ENCODE measurements at regions not wholly inside any gene's neighbourhood (a gene's known extent, or its start where the extent isn't known, plus 50 kb on each side); places are given as distances from the start of the nearest gene placed in this dataset.
"Not testable (repeated sequence)": the region's sequence is repeated elsewhere in the genome, so short reads cannot be mapped to it uniquely, and the experiment has no call there.

DNA sequence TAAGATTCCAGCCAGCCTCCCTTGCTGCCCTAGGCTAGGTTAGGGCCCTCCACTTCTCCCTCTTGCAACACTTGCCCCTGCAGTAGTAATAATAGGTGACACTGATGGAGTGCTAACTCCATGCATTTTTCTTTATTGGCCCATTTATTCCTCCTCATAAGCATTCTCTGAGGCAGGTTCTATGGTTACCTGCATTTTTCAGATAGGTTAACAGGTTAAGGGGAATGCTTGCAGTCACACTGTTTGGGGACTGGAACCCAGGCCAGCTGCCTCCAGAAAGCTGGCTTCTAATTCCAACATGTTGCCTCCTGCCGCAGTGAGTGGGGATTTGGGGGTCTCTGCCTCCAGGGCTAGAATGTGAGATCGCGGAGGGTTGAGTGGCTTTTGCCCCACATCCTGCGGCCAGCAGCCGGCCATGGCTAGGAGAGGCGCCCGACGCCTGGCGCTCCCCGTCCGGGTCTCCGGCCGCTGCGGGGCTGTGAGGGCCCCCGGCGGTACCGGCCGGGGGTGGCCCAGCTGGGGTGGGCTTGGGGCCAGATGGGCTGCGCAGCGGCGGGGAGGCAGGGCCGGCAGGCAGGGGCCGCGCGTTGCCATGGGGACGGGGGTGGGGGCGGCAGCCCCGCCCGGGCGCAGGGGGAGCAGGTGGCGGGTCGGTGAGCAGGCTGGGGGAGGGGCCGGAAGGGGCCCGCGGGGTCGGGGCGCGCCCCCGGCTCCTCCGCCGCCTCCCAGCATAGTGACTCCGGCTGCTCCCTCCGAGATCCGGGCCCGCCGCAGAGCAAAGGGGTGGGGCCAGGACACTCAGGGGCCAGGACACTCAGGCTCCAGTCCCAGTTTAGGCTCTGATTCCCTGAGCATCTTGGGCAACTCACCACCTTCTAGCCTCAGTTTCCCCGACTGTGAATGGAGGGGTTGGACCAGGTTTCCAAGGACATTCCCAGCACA is 68.4 kb upstream of the SSBP3 start:
- DNase-seq = no peak

DNA sequence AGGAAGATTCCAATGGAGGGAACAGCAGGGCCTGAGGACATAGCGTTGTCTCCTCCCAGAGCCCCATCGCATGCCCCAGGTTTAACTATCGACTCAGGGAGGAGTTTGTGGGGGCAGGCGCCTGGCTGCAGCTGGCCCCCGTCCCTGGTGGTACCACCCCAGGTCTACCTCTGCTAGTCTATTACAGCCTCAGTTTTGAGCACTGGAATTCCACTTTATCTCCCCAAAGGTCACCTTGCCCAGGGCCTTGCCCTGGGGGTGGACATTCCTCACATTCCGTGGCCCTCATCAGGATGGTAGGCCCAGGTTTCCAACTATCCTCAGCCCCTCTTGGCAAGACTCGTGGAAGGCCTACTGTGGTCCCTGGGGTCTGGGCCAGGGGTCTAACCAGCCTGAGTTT is 65.4 kb upstream of the SSBP3 start:
- DNase-seq = no peak

DNA sequence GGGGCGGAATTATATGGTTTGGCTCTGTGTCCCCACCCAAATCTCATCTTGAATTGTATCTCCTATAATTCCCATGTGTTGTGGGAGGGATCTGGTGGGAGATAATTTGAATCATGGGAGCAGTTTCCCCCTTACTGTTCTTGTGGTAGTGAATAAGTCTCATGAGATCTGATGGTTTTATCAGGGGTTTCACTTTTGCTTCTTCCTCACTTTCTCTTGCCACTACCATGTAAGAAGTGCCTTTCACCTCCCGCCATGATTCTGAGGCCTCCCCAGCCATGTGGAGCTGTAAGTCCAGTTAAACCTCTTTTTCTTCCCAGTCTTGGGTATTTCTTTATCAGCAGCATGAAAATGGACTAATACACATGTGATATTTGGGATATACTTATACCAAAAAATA is 63.2 kb upstream of the SSBP3 start:
- DNase-seq = not testable (repeated sequence)

DNA sequence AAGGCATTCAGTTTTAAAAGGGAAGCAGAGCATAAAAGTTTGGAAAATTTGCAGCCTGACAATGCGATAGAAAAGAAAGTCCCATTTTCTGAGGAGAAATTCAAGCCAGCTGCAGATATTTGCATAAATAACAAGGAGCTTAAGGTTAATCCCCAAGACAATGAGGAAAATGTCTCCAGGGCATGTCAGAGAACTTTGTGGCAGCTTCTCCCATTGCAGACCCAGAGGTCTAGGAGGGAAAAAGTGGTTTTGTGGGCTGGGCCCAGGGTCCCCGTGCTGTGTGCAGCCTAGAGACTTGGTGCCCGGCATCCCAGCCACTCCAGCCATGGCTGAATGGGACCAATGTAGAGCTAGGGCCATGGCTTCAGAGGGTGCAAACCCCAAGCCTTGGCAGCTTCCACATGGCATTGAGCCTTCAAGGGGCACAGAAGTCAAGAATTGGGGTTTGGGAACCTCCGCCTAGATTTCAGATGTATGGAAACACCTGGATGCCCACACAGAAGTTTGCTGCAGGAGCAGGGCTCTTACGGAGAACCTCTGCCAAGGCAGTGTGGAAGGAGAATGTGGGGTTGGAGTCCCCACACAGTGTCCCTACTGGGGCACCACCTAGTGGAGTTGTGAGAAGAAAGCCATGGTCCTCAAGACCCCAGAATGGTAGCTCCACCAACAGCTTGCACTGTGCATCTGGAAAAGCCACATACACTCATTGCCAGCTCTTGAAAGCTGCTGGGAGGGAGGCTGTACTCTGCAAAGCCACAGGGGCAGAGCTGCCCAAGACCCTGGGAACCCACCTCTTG is 62.3 kb upstream of the SSBP3 start:
- DNase-seq = not testable (repeated sequence)

DNA sequence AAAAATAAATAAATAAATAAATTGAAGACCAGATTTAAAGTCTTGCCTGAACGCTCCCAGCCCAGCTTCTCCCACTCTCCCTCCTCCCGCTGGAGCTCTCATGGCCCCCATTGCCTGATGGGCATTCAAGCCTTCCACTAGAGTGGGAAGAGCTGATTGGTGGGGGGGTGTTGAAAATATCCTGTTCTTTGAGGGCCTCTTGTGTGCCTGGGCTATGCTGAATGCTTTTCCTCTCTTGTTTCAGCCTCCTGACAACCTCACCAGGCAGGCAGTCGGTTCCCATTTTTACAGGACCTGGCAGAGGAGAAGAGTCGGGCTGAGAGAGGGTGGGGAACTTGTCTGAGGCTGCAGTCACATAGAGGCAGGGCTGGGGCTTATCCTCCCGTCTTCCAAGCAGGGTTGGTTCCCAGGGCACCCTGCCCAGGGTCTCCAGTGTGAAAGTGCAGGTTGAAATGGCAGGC is 59.2 kb upstream of the SSBP3 start:
- DNase-seq = peak; percentile 86

DNA sequence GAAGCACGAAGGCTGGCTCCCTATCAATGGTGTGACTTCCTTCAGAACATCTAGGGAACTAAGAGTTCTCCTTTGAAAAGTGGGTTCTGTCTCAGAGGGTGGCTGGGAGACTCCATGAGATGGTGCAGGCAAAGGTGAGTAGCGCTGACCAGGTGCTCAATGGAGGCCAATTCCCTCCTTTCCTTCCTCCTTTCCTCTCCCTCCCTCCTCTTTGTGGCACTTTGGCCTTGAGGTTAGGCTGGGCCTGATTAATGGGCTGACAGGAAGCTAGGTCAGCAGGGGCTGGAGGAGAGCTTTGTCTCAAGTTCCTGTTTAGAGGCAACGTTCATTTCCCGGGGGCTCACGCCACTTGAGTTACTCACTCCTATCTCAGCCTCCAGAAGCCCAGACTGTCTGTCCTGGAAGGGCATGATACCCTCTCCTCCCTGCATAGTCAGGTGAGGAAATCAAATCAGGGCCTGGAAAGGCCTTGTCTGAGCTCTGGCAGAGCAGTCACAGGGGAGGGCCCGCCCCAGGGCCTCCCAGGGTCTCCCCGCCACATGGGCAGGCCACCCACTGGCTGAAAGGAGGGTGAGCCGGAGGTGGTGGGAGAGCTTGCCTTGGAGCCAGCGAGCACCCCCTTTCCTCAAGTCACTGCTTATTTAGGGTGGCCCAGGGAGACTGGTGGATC is 58.4 kb upstream of the SSBP3 start:
- no peak for DNase-seq

DNA sequence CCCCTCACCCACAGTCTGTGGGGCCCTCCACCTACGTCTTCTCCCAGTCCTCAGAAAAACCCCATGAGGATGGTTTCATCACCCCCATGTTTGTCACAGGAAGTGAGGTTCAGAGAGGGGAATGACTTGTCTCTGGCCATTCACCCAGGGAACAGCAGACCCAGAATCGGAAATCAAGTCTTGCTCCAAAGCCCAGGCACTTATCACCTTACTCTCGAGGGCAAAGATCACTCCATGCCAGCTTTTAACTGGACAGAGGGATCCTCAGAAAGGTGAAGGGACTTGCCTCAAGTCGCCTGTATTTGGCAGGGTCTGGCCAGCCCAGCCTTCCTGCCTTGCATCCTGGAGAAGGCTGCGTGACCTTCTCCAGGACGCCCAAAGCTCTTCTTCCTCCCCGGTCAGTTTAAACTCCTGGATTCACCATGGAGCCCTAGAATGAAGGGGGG is 57.9 kb upstream of the SSBP3 start:
- DNase-seq = no peak

DNA sequence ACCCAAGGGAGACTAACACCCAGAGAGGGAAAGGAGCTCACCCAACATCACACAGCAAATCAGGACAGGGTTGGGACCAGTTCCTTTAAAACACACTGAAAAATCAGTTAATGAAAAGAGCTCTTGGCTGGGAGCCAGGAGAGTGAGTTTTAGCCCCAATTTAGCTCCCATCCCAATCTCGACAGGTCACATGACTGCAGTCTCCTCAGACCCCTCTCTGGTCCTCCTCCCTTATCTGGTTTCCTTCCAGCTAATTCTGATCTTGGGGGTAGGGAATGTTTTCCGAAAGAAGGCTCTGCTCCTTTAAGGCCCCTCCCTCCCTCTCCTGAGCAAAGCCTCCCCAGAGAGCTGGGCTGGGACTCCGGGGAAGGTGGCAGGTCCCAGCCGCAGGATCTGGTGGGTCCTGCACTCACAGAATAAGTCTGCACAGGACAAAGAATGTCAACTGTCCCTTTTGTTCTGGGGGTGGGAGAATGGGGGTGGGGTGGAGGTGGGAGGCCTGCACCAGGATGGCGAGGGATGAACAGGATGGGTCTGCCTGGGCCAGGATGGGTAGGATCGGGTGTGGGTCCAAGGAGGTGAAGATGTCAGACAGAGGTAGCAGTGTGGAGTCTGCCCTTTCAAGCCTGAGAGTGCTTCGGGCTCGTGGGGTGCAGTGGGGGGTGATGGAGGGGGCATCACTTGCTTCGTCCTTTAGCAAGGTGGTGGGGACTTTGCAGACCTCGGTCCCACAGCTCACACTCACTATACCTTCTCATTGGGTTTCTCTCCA is 57.3 kb upstream of the SSBP3 start:
- DNase-seq = no peak

DNA sequence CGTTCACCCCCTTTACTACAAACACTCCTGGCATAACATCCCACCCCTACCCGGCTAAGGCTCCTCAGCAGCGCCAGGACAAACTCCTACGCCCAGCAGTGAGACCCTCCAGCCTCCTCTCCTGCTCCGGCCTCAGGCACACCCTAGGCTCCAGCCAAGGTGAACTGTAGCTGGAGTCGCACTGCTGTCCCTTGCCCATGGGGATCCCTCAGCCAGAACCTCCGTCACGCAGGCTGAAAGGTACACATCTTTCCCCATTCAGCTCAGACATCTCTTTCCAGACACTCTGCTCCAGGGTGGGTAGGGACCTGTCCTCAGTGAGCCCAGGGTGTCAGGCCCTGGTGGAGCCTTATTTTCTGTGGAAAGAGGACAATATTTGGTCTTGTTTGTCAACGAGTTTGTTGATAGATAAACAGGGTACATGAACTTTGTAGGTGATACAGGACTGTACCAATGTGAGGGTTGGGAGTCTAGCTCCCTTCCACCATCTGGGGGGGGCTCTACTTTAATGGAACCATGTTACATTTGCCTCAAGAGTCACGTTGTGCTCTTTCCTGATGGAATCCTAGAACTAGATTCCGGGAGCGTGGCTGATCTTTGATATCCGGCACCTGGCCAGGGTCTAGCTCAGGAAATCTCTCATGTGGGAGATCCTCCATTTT is 56.5 kb upstream of the SSBP3 start:
- no peak for DNase-seq

DNA sequence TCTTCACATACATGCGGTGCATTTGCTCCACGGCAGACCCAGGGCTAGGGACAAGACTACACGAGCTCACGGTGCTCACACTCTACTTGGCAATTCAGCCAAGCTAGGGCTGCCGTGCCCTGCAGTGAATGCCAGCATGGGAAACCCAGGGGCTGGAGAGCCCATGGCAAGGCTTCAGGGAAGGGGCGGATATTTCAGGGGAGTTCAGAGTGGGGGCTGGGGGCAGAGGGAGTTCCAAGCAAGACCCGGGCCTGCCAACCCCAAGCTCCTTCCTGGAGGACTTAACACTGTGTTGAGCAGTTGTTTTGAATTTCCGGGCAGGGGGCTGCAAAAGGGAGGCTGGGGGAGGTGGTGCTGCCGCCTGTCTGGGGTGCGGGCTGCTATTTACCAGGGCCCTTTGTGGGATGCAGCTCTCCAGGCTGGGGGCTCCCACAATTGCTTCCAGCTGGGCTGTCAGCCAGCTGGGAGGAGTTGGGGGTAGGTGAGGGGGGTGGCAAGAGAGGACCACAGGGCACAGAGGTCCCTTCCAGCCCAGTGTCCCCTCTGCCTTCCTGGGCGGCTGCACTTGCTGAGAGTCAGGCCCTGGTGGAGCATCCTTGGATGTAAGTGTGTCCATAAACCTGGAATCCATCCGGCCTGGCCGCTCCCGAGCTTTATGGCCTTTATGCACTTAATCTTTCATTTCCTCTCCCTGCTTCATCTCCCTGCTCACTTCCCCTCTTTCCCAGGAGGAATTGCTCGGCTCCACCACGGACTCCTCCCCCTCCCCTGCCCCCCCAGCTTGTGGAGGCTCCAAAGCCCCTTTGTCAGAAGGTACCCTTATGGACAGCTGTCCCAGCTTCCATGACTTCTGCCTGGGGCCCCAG is 55.8 kb upstream of the SSBP3 start:
- no peak for DNase-seq

DNA sequence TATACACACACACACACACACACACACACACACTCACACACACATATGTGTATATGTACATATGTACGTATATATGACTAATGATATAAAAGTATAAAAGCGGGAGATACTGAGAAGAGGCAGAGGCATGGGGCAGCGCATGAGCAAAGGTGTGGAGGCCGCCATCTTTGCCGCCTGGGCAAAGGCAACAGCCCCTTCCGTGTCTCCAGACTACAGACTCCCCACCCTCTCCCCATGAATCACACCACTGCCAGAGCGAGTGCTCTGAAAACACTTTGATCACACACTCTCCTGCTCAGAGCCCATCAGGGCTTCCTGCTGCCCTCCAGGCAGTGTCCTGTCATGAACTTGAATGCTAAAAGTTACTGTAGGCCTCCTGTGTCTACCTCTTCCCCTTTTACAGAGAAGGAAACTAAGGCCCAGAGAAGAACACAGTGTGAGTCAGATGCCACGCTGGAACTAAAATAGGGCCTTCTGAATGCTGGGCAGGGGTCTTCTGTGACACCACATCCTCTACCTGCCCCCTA is 54.7 kb upstream of the SSBP3 start:
- no peak for DNase-seq

DNA sequence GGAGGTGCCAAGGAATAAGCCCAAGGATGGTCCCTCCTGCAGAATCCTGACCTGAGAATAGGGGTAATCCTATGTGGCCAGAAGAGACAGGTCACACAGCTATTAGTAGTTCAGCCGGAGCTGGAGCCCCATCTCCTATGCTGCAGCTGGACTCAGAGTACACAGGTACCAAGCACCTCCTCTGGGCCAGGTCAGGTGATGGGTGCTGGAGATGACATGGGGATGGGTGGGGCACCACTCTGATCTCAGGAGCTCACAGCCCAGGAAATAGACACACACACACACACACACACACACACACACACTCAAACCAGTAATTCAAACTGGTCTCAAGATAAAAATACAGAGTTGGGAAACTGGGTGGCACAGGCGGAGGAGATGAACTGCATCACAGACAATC is 54.2 kb upstream of the SSBP3 start:
- DNase-seq = no peak

DNA sequence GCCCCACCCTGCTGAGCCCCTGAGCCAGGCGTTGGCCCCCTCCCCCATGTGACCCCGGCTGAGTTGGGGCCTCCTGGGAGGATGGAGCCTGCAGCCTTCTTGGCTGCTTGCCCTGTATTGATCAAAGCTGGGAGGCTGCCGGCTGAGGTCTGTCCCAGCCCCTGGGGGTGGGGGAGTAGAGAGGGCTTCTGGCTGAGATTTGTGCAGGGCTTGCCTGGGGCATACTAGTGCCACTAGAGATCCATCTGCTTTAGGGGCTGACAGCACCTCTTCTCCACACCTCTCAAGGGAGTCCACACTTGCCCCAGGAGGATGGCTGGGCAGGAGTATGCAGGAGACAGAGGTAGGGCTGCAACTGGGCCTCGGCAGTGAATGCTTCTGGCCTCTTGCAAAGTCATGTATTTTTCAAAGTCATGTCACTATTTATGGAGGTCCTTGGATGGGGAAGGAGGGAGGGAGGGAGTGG is 53.6 kb upstream of the SSBP3 start:
- DNase-seq = no peak

DNA sequence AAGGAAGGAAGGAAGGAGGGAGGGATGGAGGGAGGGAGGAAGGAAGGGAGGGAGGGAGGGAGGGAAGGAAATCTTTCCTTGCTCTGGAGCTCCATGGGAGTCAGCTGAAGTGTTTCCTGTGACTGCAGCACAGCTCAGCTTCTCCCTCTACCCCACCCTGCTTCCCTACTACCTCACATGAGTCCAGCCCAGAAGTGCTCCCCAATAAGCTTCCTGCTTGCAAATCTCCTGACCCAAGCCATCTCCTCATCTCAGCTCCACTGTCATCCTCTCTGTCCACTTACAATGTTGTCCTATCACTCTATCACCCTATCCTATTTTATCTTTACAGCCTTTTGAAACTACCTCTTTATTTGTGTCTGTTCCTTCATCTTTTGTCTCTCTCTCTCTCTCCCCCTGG is 52.9 kb upstream of the SSBP3 start:
- no peak for DNase-seq

DNA sequence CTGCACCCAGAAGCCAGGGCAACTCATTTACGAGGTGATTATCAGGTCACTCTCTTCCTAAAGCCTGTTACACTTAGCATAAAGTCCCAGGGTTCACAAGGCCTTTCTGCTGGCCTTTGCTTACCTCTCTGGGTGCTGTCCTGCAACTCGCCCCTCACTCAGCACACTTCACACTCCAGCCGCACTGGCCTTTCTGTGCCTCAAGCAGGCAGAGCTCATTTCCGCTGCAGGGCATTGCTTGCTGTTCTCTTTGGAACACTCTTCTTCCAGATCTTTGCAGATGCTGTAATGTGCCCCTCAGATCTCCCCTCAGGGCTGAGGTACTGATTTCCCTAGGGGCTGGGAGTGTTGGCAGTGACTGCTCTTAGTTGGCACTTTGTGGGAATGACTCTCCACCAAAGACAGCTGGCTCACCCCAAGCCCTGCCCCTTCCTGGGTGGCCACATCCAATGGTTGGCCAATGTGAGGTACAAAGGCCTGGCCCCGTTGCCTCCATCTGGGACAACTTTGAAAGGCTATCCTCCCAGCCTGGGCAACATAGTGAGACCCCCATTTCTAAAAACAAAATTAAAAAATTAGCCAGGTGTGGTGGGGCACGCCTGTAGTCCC is 50.8 kb upstream of the SSBP3 start:
- no peak for DNase-seq

DNA sequence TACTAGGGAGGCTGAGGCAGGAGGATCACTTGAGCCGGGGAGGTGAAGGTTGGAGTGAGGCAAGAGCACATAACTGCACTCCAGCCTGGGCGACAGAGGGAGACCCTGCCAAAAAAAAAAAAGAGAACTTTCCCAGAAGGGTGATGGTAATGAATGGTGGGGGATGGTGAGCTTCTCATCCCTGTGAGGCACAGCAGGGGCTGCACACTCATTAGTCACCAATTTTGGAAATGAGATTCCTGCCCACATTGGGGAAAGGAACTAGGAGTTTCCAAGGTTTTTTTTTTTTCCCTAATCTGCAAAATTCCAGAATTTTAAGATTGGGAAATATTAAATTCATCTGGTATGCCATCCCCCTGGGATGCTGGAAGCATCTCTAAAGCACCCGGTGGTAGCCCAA is 50.2 kb upstream of the SSBP3 start:
- DNase-seq = no peak

Measured in left kidney (tissue), 1 donor.